Smooth muscle cell (in vitro differentiated cells): ENCODE measurements at regions not wholly inside any gene's neighbourhood (a gene's known extent, or its start where the extent isn't known, plus 50 kb on each side); places are given as distances from the start of the nearest gene placed in this dataset.

ENCODE experiments used
- DNase-seq: peaks from one replicate; lab custom pipeline; 2025; ENCODE audit not compliant: unreplicated experiment; lab: John Stamatoyannopoulos, UW
- H2AFZ ChIP-seq: fragments of 200-600 bp; sonication (generic); 2 replicates; pipeline ENCODE4 v1.6.0; 2016; ENCODE audit warnings: antibody characterized with exemption, low read depth, mild to moderate bottlenecking
- H3F3A ChIP-seq: fragments of 200-600 bp; sonication (generic); 2 replicates; pipeline ENCODE4 v1.6.0; 2017; ENCODE audit warnings: antibody characterized with exemption, low read depth
- H3K27ac ChIP-seq: fragments of 200-600 bp; sonication (generic); 2 replicates; pipeline ENCODE4 v1.5.1; 2016; ENCODE audit warnings: low read depth, mild to moderate bottlenecking
- H3K27me3 ChIP-seq: fragments of 200-600 bp; sonication (generic); 2 replicates; pipeline ENCODE4 v1.6.1; 2016; ENCODE audit warnings: low read depth, mild to moderate bottlenecking
- H3K36me3 ChIP-seq: fragments of 200-600 bp; sonication (generic); 2 replicates; pipeline ENCODE4 v1.5.1; 2016; ENCODE audit warnings: low read depth
- H3K4me1 ChIP-seq: fragments of 200-600 bp; sonication (generic); 2 replicates; pipeline ENCODE4 v1.5.1; 2016; ENCODE audit warnings: low read depth
- H3K4me2 ChIP-seq: fragments of 200-600 bp; sonication (generic); 2 replicates; pipeline ENCODE4 v1.6.0; 2016; ENCODE audit warnings: mild to moderate bottlenecking
- H3K4me3 ChIP-seq: fragments of 200-600 bp; sonication (generic); 2 replicates; pipeline ENCODE4 v1.5.1; 2016; ENCODE audit warnings: mild to moderate bottlenecking
- H3K79me2 ChIP-seq: fragments of 200-600 bp; sonication (generic); 2 replicates; pipeline ENCODE4 v1.6.0; 2016; ENCODE audit warnings: low read depth, mild to moderate bottlenecking
- H3K9ac ChIP-seq: fragments of 200-600 bp; sonication (generic); 2 replicates; pipeline ENCODE4 v1.6.0; 2016; ENCODE audit warnings: low read depth
- H3K9me3 ChIP-seq: fragments of 200-600 bp; sonication (generic); replicated peaks from 2 replicates; pipeline ENCODE4 v1.5.1; 2016; ENCODE audit warnings: low read depth
- H4K20me1 ChIP-seq: fragments of 200-600 bp; sonication (generic); 2 replicates; pipeline ENCODE4 v1.6.0; 2016; ENCODE audit warnings: low read depth
- WGBS: methylation state at CpG from one replicate; pipeline ENCODE4 v1.1.7; 2016; ENCODE audit warnings: low lambda C conversion rate; 5-methylcytosine and 5-hydroxymethylcytosine counted together
- TF ChIP-seq, protein P1 (sequence below): fragments of 200-600 bp; sonication (generic); IDR thresholded peaks from 2 replicates; pipeline ENCODE4 v1.5.1; 2017; ENCODE audit warnings: borderline replicate concordance, mild to moderate bottlenecking, antibody characterized with exemption; ENCODE audit not compliant: insufficient read depth, poor library complexity, severe bottlenecking

DNA sequence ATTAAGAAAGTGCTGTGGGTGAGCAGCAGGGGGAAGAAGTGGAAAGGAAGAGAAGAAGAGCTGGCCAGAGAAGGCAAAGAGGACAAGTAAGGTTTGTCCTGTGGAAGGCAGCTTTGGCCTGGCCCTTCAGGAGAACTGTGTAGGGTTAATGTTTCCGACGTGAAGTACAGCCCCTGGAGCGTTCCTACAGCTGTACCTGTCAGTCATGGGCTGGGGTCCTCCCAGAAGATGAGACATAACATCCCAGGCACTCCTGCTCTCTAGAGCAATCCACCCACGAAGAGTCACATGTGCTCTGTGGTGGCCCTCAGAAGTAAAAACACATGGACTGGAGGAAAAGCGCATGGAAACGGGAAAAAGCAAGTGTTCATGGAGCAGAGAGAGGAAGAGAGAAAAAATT is 237.4 kb downstream of the CAAP1 start:
- Histone ChIP-seq H3K9ac (no peak overlapping the region), H4K20me1 (no peaks in the 10 kb centered on the region), H2AFZ (no peak overlapping the region), H3K4me2 (no peak overlapping the region), H3K27me3 (no peaks in the 10 kb centered on the region), H3F3A (no peaks in the 10 kb centered on the region), H3K27ac (no peak overlapping the region), H3K4me1 (no peaks in the 10 kb centered on the region), H3K9me3 (no peaks in the 10 kb centered on the region), H3K36me3 (no peaks in the 10 kb centered on the region), H3K79me2 (no peaks in the 10 kb centered on the region), H3K4me3 (no peak overlapping the region)
- TF ChIP-seq, protein P1, sequence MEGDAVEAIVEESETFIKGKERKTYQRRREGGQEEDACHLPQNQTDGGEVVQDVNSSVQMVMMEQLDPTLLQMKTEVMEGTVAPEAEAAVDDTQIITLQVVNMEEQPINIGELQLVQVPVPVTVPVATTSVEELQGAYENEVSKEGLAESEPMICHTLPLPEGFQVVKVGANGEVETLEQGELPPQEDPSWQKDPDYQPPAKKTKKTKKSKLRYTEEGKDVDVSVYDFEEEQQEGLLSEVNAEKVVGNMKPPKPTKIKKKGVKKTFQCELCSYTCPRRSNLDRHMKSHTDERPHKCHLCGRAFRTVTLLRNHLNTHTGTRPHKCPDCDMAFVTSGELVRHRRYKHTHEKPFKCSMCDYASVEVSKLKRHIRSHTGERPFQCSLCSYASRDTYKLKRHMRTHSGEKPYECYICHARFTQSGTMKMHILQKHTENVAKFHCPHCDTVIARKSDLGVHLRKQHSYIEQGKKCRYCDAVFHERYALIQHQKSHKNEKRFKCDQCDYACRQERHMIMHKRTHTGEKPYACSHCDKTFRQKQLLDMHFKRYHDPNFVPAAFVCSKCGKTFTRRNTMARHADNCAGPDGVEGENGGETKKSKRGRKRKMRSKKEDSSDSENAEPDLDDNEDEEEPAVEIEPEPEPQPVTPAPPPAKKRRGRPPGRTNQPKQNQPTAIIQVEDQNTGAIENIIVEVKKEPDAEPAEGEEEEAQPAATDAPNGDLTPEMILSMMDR: no peak
- DNase-seq: no peak
- WGBS: 85% methylated on average over 6 of the region's 6 CpGs

DNA sequence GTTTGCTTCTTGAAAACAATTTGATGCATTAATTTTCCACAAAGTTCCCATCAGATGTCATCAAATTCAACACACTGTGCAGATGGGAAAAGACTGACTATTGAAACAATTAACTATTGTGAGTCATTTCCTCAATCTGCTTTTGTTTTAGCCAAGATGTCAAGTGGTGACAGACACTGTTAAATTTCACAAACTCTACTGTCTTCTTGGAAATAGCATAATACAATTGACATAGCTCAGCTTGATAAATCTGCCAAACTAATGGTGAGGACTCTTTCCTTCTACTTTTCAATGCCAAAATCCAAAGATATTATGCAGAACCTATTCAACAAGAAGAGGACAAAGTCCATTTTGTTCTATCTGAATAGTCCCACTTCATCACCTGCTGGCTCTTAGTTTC is 242.3 kb downstream of the CAAP1 start:
- Histone ChIP-seq H3K4me2 (no peak overlapping the region), H3F3A (no peaks in the 10 kb centered on the region), H2AFZ (no peak overlapping the region), H3K9me3 (no peaks in the 10 kb centered on the region), H3K27me3 (peaks cover 26% of the 10 kb centered on the region), H3K9ac (no peak overlapping the region), H3K4me1 (no peaks in the 10 kb centered on the region), H4K20me1 (no peaks in the 10 kb centered on the region), H3K4me3 (no peak overlapping the region), H3K36me3 (no peaks in the 10 kb centered on the region), H3K79me2 (no peaks in the 10 kb centered on the region), H3K27ac (no peak overlapping the region)
- DNase-seq: no peak
- TF ChIP-seq, protein P1: no peak

DNA sequence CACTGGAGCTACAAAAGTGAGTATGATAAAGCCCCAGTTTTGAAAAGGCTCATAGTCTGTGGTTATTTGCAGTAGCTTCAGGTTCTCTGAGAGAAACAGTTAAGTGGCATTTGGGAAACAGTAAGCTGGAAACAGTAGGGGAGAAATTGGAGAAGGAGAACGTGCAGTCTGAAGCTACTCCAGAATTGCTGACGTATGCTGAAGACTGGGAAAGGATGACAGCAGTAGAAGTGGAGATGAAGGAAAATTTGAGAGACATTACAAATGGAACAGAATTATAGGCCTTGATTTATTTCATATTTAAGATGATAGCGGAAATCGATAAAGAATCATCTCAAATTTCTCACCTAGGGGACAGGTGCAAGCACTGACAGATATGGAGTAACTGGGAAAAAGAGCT is 248.8 kb downstream of the CAAP1 start:
- H3K27ac ChIP-seq: no peak overlapping the region
- WGBS: 90% methylated on average over 4 of the region's 4 CpGs
- H4K20me1 ChIP-seq: no peaks in the 10 kb centered on the region
- no peaks in the 10 kb centered on the region for H3F3A ChIP-seq
- no peaks in the 10 kb centered on the region for H3K4me1 ChIP-seq
- H3K4me3 ChIP-seq: no peak overlapping the region
- H3K79me2 ChIP-seq: no peaks in the 10 kb centered on the region
- H3K9ac ChIP-seq: no peak overlapping the region
- H3K9me3 ChIP-seq: no peaks in the 10 kb centered on the region
- H2AFZ ChIP-seq: no peak overlapping the region
- H3K27me3 ChIP-seq: peaks cover 16% of the 10 kb centered on the region
- no peaks in the 10 kb centered on the region for H3K36me3 ChIP-seq
- DNase-seq: no peak
- H3K4me2 ChIP-seq: no peak overlapping the region
- TF ChIP-seq, protein P1: no peak

DNA sequence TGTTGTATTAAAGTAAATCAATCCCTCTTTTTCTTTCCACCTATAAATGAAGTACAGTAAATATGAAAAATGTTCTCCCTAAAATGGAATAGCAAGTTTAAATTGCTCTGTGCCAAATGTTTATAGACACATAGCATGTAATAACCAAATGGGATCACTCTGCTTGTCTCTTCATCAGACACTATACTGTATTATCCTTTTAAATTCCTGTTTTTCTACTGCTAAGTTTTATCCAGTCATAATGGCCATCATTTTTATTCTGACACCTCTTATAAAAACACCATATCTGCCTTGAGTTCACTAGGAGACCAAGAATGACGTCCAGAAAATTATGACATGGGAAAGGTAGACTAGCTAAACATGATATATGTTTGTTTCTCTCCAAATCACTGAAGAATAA is 252.8 kb downstream of the CAAP1 start:
- no peaks in the 10 kb centered on the region for H3K4me1 ChIP-seq
- no peaks in the 10 kb centered on the region for H3K27me3 ChIP-seq
- no peak overlapping the region for H2AFZ ChIP-seq
- no peaks in the 10 kb centered on the region for H4K20me1 ChIP-seq
- TF ChIP-seq, protein P1: no peak
- no peak overlapping the region for H3K9ac ChIP-seq
- H3F3A ChIP-seq: no peaks in the 10 kb centered on the region
- no peaks in the 10 kb centered on the region for H3K79me2 ChIP-seq
- H3K36me3 ChIP-seq: no peaks in the 10 kb centered on the region
- no peak overlapping the region for H3K4me3 ChIP-seq
- no peak overlapping the region for H3K27ac ChIP-seq
- H3K4me2 ChIP-seq: no peak overlapping the region
- no peak for DNase-seq
- no peaks in the 10 kb centered on the region for H3K9me3 ChIP-seq
- WGBS: 87% methylated on average over 1 of the region's 1 CpG
